ENCODE measurements at regions not wholly inside any gene's neighbourhood (a gene's known extent, or its start where the extent isn't known, plus 50 kb on each side); places are given as distances from the start of the nearest gene placed in this dataset.

- TF ChIP-seq ZNF70 (CRISPR knock-in tag; IDR thresholded peaks at IDR 0.05) (no peak), CSRNP3 (CRISPR knock-in tag; IDR thresholded peaks at IDR 0.05) (no peak), ZFP30 (CRISPR knock-in tag; IDR thresholded peaks at IDR 0.05) (no peak), OSR1 (CRISPR knock-in tag; IDR thresholded peaks at IDR 0.05) (no peak), ISL1 (CRISPR knock-in tag; IDR thresholded peaks at IDR 0.05) (no peak), ARNTL (CRISPR knock-in tag; IDR thresholded peaks at IDR 0.05; ENCODE audit: borderline replicate concordance, low read depth) (no peak), TOX (CRISPR knock-in tag; IDR thresholded peaks at IDR 0.05; ENCODE audit: borderline replicate concordance) (no peak), POU6F1 (CRISPR knock-in tag; IDR thresholded peaks at IDR 0.05; ENCODE audit: borderline replicate concordance, low read depth) (no peak), CREB5 (CRISPR knock-in tag; IDR thresholded peaks at IDR 0.05; ENCODE audit: low read depth) (no peak), BACH2 (CRISPR knock-in tag; IDR thresholded peaks at IDR 0.05; ENCODE audit: borderline replicate concordance) (no peak), ZFP3 (CRISPR knock-in tag; IDR thresholded peaks at IDR 0.05) (no peak), ZNF565 (CRISPR knock-in tag; conservative IDR thresholded peaks at IDR 0.05; ENCODE audit: low read depth) (no peak), ZNF8 (CRISPR knock-in tag; IDR thresholded peaks at IDR 0.05) (no peak)
Observed at GRCh38 chr6:51250317-51250716, 431.6 kb downstream of the TFAP2B start.

All from SK-N-SH treated with all-trans-retinoic acid at 6 μM for 48 hours (cell line).